Limb (tissue), 2 donors: ENCODE measurements at regions not wholly inside any gene's neighbourhood (a gene's known extent, or its start where the extent isn't known, plus 50 kb on each side); places are given as distances from the start of the nearest gene placed in this dataset.
A peak's percentile ranks its signal among the peaks of the same experiment; 100 is the strongest.

Source experiments
- DNase-seq, 2 donors: peaks; one replicate each; pipeline ENCODE4 v3.0.0-alpha.2; 2016; ENCODE audit errors: extremely low spot score in 2 of 2

DNA sequence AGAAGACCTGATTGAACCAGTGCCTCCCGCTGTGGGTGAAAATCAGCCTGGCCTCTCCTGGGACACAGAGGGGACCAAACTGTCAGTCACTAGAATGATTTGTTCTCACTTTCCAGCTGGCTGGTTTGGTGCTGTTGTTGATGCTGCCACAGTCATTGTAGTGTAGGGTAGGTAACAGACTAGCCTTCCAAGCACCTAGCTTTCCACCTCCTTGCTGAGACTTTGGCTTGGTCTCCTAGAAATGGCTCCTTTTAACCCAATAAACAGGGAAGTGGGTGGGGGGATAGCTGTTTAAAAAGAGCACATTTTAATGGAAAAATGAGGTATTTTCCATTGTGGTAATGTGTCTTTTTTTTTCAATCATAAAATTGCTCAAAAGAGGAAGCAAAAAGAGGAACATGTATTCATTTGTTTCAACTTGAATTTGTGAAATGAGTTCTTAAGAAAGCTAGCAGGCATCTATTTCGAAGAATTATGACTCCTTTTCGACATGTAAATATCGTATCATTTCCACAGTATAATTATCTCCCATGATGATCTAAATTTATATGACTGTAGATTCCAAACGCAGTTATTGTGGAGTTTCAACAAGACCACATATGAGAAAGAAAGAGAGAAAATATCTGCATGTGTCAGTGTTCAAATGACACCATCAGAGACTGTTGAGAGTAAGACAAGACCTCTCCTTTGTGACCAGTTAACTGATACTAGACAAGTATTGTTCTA lies 190.1 kb downstream of the HLX start:
- no peak for DNase-seq

DNA sequence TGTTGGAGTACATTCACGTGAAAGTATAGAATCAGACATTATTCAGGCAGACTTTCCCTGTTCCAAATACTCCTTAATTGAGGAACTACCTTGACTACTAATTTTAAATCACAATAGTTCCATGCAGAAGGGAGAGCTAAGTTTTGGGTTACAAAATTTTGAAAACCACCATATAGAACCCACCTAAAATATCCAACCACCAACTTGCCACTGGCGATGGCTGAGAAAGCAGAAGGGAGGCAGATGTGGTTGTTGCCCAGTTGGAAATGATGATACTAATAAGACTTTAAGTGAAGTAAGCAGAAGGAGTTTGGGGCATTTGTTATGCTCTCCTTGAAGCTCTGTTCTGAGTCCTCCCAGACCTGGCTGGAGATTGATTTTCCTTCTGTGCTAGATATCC lies 190.7 kb downstream of the HLX start:
- no peak for DNase-seq

DNA sequence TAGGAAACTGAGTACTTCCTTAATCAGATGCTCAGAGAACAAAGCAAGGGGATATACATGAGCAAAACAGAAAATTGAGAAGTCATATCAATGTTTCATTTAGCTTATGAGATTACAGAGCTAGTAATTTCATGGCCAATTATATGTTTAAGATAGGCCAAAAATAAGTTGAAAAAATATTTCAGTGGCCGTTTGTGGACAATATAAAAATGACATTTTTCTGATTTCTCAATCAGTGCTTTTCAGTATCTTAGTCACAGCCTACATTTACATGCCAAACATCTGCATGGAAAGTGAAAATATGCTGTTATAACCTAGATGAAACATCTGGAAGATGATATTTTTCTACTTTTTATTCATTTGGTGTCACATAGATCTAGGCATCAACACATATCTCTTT lies 192.5 kb downstream of the HLX start:
- no peak for DNase-seq

DNA sequence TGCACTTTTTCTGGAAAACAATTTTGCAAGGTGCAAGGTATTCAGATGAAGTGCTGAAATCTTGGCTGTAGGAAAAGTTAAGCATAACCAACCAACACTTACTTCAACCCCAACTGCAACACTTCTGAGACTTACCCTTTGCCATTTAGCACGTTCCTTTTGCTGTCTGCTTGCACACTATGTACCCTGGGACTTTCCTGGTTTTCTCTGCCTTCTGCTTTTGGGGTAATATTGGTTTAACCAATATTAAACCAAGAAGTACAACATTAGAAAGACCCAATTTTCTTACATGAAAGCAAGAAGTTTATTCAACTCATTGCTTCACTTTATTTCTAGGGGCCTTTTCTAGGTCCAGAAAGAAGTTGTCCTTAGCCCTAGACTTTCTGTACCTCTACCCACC lies 193.0 kb downstream of the HLX start:
- DNase-seq: no peak

DNA sequence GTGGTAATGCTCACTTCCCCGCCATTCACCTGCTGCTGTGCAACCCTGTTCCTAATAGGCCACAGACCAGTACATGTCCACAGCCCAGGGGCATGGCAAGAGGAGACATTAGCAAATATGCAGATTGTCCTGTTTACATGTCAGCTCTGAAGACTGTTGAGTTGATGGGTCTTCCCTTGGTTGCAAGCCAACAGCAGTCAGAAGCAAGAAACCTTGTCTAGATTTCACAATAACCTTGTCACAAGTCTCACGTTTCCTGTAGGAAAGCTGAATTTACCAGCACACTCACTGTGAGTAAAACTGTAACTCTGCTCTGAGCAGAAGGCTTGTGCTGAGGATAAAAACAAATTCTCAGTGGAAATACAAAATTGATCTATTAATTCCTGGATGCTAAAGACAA lies 195.1 kb downstream of the HLX start:
- DNase-seq: no peak

DNA sequence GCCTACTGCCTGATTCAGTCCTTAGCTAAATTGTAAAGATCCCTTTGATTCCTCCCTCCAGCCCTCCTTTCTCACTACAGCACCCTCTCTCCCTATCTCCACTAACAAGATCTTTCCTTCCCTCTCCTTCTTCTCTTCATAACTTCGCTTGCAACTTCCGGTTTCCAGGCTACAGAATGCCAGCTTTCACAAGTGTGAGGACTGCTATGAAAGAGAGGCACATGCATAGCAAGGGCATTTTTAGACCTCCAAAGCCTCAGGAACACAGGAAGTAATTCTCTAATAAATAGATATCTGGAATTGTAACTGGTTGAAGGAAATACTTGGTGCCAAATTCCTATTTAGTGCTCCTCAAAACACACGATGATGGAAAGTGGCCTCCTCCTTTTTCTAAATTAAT lies 196.7 kb downstream of the HLX start:
- DNase-seq: no peak

DNA sequence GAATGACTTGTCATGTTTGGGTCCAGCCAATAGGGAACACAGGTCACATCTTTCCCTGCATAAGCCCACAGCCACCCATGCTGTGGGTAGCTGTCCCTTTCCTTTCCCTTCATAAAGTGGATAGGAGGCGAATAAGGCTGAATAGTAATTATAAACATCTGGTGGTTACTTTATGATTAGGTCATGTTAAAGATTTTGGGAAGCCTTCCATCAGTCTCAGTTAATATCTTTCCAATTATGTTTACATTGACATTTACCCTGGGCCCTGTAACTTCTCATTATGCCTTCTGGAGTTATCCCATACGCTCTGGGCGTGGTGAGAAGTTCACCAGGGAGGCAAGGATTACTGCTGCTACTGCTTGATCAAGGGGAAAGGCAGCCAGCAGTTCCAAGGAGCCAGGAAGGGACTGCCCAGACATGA lies 197.2 kb downstream of the HLX start:
- DNase-seq: peak in 1 of 2 donors; percentile 32

DNA sequence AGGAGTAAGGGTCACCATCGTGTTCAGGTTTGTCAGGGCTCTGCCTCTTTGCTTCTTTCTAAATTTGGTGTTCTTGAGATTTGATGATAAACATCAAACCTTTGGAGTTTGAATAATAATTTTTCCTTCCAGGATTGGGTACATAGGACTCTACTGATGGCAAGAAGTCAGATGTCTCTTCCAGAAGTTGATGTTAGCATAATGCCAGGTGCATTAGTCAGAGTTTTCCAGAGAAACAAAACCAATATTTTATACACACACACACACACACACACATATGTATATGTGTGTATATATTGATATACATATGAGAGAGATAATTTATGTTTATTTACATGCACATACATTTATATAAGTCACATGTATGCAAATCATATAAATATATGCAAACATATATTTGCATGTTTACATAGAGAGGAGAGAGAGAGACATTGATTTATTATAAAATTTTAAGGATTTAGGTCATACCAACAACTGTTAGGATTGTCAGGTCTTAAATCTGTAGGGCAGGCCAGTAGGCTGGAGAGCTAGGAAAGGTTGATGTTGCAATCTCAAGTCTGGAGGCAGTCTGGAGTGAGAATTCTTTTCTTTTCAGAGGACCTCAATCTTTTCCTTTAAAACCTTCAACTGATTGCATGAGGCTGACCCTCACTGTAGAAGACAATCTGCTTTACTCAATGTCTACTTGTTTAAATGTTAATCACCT lies 199.2 kb downstream of the HLX start:
- no peak for DNase-seq

DNA sequence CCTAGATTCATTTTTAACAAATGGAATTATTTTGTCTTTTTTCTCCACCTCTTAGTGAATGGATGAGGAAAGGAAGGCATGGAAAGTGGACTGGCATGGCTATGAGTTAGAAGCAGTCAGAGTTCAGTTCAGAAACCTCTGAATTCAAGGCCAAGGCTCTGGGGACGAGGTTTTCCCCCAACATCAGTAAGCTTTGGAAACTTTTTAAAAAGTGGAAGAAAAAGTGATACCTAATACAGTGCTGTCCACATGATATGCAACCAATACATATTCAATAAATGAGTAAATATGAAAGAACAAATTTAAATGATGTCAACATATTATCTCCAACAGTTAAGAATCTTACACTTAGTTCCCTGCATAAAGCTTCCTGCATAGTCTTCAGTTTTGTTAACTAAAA lies 204.7 kb downstream of the HLX start:
- no peak for DNase-seq

DNA sequence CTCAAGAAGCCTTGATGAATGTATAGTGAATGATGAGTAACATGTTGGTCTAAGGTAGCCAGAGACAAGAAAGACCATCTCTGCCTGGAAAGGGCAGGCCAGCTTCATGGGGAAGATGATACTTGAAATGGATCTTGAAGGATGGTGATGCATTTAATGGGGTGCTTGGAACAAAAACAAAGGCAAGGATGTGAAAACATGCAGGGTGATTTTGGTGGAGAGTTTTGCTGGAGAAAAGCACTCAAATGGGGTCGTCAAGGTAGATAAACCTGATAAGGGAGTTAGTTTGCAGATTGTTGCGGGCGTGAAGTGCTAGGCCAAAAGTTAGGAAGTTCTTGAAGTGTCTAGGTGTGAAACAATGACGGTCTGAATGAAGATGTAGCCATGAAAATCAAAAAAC lies 205.4 kb downstream of the HLX start:
- no peak for DNase-seq

DNA sequence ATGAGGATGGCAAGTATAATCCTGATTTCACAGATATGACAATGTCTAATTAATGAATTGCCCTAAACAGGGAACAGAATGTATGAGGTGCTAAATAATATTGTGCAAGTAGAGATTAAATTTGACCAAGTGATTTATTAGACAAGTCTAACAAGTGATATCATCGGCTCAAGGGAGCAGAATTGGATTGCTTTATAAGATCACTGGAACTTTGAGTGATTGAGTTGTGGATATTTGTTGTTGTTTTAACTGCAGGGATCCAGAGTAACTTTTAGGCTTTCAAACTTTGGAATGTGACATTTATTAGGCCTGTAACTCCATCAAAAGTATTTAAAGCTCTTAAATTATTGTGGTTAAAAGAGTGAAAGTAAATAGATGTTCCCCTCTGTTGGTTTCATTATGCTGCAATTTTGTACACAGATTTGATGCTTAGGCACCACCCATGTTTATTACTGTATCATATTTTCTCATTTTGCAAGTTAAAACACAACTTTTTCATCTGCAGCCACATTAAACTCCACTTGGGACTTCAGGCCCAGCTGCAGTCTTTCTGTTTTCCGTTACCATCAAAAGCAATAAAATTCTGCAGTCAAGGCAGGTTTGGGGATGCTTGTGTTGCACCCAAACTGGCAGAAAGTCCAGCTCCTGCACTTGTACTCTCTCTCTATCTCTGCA lies 206.6 kb downstream of the HLX start:
- no peak for DNase-seq

DNA sequence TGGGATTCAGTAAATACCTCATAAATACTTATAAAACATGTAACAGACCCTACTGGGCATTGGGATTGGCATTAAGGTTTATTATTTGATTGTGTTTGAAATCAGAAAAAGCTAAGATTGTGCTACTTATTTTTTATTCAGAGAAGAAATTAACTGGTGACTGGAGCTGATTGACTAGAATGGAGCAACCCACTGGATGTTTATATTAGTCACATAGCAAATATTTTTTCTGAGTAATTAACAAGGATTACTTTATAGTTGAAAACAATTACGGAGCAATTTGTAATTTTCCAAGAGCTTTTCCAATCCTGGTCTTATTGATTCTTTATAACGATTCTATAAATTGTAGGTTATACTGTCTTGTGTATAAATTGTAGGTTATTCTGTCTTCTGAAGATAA lies 208.7 kb downstream of the HLX start:
- DNase-seq: no peak

DNA sequence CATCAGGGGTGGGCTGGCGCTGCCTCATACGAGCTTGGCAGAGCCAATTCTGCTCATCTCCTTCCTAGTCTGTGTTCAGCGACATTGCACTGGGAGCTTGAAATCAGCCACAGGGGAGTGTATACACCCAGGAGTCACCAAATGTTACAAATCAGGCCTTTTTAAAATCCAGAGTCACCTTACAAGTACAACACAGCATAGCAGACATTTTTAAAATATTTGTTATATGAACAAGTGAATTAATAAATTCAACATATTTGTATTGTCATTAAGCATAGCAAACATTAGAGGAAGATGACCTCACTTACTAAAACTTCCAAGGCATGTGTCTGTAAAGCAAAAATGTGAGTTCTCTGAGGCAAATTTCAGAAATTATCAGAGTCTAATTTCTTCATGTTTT lies 210.0 kb downstream of the HLX start:
- no peak for DNase-seq

DNA sequence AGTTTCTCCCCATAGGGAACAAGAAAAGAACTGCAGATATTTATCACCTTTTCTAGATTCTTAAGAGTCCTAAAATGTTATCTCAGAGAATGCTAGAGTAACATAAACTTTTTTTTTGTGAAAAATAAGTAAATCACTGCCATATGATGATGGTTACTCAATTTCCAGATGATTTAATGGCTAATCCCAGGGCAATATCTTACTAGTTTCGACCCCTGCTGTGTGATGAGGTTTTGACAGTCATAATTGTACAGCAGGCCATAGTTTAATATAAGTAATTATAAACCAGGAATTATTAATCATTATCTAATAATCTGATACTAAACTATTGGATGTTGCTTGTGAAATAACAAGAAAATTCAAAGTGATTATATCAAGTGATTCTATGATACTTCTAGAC lies 210.6 kb downstream of the HLX start:
- DNase-seq: no peak

DNA sequence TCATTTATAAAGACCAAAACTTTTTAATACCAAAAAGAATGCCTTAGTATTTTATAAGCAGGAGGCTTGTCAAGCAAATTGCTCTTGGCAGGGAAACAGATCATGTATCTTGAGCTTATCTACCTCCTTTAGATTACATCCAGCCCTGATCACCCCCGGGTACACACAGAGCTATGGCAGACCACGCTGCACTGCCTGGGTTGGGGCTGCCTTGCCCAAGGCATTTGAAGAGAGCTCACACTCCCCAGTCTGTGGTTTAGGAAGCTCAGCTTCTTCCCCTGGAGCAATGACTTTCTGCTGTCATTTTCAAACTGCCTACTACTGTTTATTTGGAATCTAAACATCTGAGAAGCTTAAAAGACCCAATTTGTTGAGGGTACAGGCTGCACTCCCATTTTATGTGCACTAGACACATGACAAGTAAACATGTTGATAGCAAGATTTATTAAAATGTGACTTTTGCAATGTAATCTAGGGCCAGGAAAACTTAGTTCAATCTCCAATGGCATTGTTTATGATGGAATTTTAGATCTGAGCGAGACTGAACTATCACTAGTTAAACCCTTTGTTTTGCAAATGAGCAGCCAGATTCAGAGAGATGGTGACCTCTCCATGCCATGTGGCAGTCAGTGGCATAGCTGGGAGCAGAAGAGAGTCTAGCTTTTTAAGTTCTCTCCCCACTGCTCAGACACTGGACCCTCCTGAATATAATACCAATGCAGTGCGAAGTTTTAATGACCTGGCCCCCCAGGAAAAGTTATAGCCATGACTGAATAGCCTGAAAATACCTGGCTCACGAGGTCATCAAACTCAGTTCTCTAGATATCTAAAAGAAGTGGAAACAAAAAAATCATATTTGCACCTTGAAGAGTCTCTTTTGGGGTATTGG lies 214.9 kb downstream of the HLX start:
- DNase-seq: no peak

DNA sequence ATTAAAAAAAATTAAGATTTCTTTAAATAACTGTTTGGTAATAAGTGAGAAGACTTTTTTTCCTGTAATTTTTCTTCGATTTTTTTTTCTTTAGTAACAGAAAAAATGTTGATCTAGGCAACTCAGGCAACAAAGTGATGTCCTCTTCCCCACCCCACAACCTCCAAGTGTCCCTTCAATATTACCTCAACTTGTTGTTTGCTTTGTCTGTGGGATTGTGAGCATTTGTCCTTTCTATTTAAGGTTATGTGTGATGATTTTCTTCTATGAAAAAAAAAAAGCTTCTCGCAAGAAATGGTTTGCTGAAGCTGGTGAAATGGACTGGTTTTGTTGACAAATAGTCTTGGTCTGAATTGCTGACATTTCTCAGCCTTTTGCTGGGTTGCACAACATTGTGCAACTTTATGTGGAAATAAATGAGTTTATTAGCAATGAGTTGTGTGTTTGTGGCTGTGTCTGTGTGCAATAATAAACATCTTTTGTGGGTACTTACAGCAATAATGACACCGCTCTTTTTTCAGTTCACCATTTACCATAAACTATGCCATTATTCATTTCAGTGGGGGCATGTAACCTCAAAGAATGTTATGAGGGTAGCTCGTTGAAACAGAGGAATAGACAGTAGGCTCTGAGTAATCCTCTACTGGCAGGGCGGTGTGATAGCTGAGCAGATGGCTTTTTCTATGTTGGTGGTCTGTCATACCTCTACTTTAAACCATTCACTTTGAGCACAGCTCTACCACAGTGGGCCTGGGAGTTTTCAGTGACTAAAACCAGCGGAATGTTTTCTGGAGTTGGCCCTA lies 218.4 kb downstream of the HLX start:
- DNase-seq: no peak

DNA sequence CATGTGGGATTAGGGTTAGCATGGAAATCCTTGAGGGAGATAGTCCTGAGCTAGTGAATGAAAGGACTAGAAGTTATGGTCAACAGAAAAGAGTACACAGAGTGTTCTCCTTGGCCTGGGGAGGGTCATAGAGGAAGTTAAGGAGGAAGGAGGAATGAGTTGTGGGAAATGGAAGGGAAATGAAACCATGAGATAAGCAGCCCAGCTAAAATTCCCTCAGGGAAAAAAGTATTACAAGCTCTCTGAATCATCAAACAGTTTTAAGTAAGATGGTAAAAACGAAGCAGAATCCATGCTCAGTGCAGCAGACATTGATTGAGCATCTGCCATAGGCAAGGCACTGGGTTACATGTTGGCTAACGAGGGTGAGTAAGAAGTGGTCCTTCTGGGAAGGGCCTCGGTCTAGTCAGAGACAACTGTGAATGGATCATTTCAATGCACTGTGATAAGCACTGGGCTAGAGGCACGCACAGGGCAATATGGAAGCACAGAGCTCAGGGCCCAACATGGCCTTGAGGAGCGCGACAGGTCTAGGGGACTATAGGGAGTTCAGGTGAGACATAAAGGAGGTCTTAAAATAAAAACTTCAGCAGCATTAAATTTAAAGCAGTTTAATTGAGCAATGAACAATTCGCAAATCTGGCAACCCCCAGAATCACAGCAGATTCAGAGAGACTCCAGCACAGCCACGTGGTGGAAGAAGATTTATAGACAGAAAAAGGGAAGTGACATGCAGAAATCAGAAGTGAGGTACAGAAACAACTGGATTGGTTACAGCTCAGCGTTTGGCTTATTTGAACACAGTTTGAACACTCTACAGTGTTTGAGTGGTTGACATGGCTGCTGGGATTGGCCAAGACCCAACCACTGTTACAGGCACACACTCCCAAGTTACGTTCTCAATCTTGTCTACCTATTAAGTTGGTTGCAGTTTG lies 219.5 kb downstream of the HLX start:
- no peak for DNase-seq

DNA sequence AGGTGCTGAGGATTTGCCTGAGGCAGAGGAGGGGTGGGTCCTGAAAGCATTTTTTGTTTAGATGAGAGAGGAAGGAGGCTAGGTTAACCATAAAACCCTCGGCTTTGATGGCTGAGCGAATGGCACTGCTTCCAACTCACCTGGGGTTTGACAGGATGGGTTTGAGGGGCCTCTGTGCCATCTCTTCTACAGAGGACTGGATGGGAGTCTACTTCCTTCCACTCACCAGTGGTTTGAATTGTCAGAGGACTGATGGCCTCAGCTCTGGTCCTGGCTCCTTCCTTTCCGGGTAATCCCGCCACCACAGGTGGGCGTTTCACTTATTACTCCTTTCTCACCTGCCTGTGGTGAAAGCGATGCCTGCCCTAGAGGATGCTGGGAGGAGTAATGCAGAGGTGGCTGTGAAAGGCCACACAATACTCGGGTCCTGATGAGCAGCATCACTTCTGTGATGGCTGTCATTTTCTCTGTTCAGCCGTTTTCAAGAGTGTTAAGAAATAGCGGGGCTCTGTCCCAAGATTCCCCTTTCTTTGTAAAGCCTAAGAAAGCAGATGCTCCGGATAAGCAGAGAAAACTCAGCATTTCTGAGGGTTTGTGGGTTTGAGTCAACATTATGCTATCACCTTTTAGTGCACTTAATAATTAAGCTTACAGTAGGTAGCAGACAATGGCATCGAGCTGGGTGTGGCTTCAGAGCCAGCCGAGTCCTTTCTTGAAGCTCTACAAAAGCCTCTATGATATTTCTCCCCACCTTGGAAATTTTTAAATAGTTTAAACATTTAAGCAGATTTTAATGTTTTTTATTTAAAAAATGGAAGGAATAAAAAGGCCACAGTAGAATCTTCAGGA lies 220.7 kb downstream of the HLX start:
- no peak for DNase-seq

DNA sequence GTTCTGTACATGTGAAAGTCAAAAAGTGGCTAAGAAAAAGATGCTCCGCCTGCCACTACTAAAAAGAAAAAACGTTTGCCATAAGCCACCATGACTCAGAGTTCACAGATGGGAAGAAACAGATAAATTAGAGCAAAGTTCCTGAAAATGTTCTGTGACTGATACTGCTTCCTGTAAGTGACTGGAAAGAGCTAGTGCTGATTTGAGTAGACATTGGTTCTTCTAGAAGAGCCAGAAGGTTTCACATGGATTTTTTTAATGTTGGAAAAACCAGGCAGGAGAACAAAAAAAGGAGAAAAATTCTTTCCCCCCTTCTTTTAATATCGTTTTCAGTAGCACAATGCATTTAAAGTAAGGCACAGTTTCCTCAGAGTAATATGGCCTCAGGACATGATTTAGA lies 221.4 kb downstream of the HLX start:
- peak in 1 of 2 donors; percentile 44 for DNase-seq
